AG04449 (cell line): ENCODE measurements at regions not wholly inside any gene's neighbourhood (a gene's known extent, or its start where the extent isn't known, plus 50 kb on each side); places are given as distances from the start of the nearest gene placed in this dataset.
A peak's percentile ranks its signal among the peaks of the same experiment; 100 is the strongest.

Experiments
- CTCF ChIA-PET: fragments of 350-600 bp; formaldehyde crosslinking; extraction: SDS; loops from one replicate; lab custom pipeline; 2021; ENCODE audit warnings: antibody characterized with exemption; lab: Yijun Ruan, JAX
- POLR2A ChIA-PET: fragments of 400-600, 350-600 bp; formaldehyde crosslinking; extraction: SDS; loops from one replicate; lab custom pipeline; 2020; ENCODE audit warnings: antibody characterized with exemption, inconsistent platforms; lab: Yijun Ruan, JAX
- DNase-seq: peaks from one replicate; pipeline ENCODE4 v3.0.0-alpha.2; 2010; ENCODE audit warnings: low read depth, low spot score
- H3K4me3 ChIP-seq: 2 replicates; pipeline ENCODE4 v1.5.1; 2011; ENCODE audit warnings: low read depth, mild to moderate bottlenecking, control low read depth, low read length
- TF ChIP-seq, protein P1 (sequence below): IDR thresholded peaks from one replicate; pipeline ENCODE4 v1.5.1; 2011; ENCODE audit warnings: mild to moderate bottlenecking, moderate library complexity, low read length, control low read depth, inconsistent platforms; ENCODE audit not compliant: insufficient read depth; ENCODE audit errors: missing control alignments

DNA sequence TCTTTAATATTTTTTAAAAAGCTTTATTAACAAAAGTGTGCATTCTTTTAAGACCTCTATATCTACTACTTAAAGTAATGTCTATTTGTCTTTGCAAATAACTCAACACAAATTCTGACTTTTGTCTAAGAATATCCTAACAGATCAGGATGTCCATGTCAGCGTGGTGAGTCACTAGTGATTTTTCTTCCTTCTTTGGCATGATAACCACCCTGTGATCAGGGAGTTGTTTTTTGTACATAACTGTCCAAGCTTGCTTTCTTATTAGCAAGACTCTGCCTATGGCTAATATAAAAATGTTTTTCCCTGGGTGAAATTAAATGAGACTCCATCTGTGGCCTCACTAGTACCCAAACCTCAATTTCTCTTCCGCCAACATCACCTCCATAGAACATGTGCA, 688.9 kb upstream of the ADGRL2 start:
- DNase-seq = peak; percentile 7
- CTCF ChIA-PET = no interaction called here
- TF ChIP-seq, protein P1, sequence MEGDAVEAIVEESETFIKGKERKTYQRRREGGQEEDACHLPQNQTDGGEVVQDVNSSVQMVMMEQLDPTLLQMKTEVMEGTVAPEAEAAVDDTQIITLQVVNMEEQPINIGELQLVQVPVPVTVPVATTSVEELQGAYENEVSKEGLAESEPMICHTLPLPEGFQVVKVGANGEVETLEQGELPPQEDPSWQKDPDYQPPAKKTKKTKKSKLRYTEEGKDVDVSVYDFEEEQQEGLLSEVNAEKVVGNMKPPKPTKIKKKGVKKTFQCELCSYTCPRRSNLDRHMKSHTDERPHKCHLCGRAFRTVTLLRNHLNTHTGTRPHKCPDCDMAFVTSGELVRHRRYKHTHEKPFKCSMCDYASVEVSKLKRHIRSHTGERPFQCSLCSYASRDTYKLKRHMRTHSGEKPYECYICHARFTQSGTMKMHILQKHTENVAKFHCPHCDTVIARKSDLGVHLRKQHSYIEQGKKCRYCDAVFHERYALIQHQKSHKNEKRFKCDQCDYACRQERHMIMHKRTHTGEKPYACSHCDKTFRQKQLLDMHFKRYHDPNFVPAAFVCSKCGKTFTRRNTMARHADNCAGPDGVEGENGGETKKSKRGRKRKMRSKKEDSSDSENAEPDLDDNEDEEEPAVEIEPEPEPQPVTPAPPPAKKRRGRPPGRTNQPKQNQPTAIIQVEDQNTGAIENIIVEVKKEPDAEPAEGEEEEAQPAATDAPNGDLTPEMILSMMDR = no peak
- POLR2A ChIA-PET = no interaction called here
- H3K4me3 ChIP-seq = no peak overlapping the region

DNA sequence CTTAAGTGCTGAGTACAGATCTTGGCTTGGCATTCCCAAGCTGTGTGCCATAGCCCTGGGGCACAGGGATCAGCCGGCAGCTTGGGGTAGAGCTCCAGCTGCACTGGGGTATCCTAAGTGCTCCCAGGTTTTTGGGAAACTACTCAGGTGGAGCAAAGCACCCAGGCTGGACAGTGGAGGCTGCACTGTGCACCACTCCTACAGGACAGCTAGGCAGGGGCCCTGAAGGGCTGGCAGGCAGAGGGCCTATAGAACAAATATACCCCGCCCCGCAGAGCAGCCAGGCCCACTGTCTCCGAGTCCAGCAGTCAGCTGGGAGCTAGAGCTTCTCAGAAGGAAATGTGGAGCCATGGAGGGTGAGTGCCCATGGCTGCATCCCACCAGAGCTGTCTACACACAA, 691.7 kb upstream of the ADGRL2 start:
- ChIA-PET CTCF (no interaction called here), POLR2A (no interaction called here)
- no peak overlapping the region for H3K4me3 ChIP-seq
- TF ChIP-seq, protein P1 = no peak
- DNase-seq = no peak

DNA sequence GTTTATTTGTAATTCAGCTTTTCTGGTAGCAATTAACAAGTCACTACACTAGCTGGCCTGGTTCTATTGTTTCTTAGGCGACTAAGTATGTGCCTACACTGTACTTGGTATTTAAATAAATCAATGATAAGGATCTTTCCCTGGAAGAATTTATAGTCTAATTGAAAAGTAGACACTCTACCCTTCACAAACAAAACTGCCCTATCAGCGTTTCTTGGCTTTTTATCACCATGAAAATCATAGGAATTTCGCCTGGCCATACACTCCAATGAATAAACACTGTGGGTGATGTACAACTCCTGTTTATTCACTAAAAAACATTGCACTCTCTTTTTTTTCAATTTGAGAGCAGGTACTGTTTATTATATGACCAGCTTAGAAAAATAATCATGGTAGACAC, 702.9 kb upstream of the ADGRL2 start:
- ChIA-PET POLR2A (no interaction called here), CTCF (no interaction called here)
- no peak for DNase-seq
- H3K4me3 ChIP-seq = no peak overlapping the region
- TF ChIP-seq, protein P1 = no peak

DNA sequence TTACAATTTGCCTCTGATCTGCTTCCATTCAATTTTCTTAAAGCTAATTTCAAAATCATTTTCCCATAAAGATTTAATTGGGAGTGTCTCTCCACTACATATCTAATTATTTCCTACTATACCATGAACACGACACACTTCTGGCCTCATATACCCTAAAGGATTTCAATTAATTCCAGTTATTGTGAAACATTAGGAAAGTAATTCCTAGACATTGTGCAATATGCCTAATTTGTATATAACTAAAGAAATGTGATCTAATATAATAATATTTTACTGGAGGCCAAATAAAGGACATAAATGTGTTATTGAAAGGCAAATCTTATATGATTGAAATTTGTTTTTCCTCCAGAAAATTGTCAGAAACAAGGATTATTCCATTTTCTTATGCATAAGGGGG, 727.2 kb upstream of the ADGRL2 start:
- POLR2A ChIA-PET = no interaction called here
- TF ChIP-seq, protein P1 = no peak
- no peak for DNase-seq
- no peak overlapping the region for H3K4me3 ChIP-seq
- CTCF ChIA-PET = no interaction called here

DNA sequence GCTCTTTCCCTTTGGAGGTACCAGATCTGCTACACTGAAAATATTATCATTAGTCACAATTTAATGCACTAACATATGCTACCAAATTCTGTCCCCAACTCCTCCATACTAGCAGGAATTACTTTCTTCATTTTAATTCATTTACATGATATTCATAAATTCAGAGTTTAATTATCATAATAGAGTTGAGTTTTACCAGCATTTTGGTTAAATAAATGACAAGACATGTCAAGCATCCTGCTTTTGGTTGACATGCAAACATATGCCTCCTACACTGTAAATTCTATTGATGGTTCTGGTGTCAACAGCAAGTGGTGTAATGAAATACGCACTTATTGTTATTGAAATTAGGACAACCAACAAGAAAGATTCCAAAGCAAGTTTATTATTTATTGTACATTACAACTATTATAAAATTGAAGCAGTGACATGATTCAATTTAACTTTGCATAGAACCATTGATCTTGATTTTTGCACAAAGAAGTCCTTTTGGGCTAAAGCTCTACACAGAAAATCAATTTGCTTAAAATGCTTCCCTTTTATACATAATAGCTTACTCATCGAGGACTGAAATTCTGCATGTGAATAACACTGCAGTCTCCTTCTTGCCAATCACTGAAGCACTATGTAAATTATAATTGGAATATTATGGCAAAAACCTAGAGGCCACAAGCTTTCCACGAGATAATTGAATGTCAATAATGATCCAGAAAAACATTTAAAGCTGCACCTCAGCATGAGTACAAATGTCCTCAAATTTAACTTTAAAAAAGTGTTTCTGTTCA, 728.6 kb upstream of the ADGRL2 start:
- TF ChIP-seq, protein P1 = no peak
- H3K4me3 ChIP-seq = no peak overlapping the region
- no peak for DNase-seq
- CTCF ChIA-PET = no interaction called here
- POLR2A ChIA-PET = no interaction called here

DNA sequence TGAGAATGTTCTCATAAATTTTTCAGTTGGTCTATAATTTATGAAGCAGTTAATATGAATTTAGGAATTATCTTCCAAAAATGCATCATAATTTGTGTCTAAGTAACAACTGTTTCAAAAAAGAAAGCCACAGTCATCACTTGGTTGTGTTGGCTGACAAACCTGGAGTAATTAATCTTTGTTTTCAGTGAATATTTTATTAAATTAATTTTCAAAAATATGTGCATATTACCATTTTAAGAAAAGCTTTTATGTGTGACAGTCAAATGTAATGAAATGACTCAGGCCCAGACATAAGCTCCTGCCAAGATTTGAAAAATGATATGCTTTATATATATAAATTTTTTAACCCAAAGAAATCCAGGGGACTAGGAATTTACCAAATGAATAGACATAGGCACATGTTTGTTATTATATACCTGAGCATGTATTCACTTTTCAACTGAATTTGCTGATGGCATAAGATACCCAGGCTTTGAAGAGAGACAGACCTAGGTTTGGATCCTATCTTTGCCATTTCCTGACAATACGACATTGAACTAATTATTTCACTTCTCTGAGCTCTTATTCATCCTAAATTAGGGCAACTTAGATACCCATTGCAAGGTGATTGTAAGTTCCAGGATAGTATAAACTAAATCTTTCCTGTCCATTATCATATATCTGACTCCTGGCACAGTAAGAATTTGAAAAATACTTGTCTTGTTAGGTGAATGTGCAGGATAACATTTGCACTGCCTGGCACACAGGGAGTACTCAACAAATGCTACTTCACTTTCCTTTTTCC, 729.5 kb upstream of the ADGRL2 start:
- ChIA-PET CTCF (no interaction called here), POLR2A (no interaction called here)
- no peak for DNase-seq
- H3K4me3 ChIP-seq = no peak overlapping the region
- TF ChIP-seq, protein P1 = no peak
